ENCODE measurements at regions not wholly inside any gene's neighbourhood (a gene's known extent, or its start where the extent isn't known, plus 50 kb on each side); places are given as distances from the start of the nearest gene placed in this dataset.

DNA sequence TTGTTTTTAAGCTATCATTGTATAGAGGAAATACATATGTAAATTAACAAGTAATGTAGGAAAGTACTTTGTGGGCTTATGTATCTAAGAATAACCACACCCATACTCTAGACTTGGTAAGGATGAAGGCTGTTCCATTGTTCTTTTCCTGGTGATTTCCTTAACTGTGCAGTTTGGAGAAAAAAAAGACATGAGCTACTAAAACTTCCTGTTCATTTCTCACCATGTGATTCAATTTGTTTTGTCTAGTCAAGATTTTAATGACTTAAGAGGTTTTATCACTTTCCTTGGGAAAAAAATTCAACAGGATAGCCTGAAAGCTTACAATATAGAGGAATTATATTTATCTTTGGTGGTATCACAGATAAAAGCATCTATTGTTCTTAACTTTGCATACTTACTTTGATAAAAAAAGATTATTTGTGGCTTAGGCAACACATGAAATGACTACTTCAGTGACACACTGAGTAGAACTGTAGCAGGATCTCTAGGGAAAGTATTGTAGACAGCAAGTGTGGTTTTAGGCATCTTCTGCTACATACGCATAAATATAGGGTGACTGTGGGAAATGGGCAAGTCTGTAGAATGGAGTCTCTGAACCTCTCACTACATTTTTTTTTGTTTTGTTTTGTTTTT lies 80.3 kb downstream of the GJA1 start:
- TF ChIP-seq, protein P1, sequence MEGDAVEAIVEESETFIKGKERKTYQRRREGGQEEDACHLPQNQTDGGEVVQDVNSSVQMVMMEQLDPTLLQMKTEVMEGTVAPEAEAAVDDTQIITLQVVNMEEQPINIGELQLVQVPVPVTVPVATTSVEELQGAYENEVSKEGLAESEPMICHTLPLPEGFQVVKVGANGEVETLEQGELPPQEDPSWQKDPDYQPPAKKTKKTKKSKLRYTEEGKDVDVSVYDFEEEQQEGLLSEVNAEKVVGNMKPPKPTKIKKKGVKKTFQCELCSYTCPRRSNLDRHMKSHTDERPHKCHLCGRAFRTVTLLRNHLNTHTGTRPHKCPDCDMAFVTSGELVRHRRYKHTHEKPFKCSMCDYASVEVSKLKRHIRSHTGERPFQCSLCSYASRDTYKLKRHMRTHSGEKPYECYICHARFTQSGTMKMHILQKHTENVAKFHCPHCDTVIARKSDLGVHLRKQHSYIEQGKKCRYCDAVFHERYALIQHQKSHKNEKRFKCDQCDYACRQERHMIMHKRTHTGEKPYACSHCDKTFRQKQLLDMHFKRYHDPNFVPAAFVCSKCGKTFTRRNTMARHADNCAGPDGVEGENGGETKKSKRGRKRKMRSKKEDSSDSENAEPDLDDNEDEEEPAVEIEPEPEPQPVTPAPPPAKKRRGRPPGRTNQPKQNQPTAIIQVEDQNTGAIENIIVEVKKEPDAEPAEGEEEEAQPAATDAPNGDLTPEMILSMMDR (conservative IDR thresholded peaks at IDR 0.05; ENCODE audit: low read depth): no peak
- ChIA-PET POLR2A (ENCODE audit: low non-redundant PET) (no interaction called here), CTCF (no interaction called here)
- no peak for DNase-seq (ENCODE audit: low spot score)
- H3K27ac ChIP-seq: no peak overlapping the region

DNA sequence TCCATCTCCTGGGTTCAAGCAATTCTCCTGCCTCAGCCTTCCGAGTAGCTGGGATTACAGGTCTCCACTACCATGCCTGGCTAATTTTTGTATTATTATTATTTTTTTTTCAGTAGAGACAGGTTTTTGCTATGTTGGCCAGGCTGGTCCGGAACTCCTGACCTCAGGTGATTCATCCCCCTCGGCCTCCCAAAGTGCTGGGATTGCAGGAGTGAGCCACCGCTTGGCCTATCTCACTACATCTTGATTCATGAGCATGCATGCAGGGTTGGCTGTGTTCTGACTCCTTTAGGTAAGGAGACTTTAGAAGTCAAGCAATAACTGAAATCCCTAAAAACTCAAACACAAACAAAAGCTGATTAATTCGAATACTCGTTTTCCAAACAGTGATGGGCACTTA lies 80.9 kb downstream of the GJA1 start:
- TF ChIP-seq, protein P1 (conservative IDR thresholded peaks at IDR 0.05; ENCODE audit: low read depth): no peak
- DNase-seq (ENCODE audit: low spot score): no peak
- no peak overlapping the region for H3K27ac ChIP-seq
- CTCF ChIA-PET: no interaction called here
- POLR2A ChIA-PET (ENCODE audit: low non-redundant PET): no interaction called here

DNA sequence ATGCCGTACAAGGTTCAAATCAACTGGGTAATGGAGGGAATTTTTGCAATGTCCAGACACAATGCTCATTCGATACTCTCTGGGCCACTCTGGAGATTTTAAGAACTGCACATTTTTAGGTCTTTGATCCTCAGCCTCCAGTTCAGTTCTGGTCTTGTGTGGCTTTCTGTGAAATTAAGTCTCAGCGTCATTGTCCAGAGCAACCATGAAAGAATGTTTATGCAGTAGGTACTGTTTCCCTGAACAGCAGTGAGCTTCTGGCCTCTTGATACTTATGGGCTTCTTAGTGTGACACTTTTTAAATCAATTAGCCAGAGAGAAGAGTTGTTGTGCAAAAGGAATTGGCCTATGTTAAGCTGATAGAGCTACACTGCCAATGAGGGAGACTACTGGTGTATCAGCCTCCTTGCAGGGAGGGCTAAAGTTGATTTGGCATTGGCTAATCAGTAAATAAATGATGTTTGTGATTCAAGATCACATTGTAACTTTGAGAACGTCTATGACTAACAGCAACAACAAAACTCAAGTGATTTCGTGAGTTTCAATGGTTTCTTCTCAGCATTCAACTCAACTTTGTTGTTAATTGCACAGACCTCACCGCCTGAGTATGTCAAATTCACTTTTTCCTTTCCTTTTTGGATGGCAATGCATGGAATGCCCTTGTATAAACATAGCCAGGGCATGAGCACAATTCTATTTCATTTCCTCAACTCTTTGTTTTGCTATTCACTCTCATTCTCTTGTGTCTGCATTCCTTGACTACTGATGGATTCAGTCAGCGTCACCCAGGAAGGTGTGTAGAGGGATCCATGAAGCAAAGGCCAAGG lies 85.1 kb downstream of the GJA1 start:
- ChIA-PET CTCF (no interaction called here), POLR2A (ENCODE audit: low non-redundant PET) (no interaction called here)
- TF ChIP-seq, protein P1 (conservative IDR thresholded peaks at IDR 0.05; ENCODE audit: low read depth): no peak

DNA sequence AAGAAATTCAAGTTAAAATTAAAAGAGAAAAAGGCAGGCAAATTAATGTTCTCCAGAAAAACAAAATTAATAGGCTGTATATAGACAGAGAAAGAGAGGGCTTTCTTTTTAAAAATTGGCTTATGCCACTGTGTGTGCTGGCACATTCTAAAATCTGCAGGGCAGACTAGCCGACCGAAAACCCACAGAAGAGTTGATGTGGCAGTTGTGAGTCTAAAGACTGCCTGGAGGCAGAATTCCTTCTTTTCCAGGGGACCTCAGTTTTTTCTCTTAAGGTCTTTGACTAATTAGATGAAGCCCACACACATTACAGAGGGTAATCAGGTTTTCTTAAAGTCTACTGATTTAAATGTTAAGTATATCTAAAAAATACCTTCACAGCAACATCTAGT lies 85.7 kb downstream of the GJA1 start:
- H3K27ac ChIP-seq: no peak overlapping the region
- TF ChIP-seq, protein P1 (conservative IDR thresholded peaks at IDR 0.05; ENCODE audit: low read depth): no peak
- ChIA-PET POLR2A (ENCODE audit: low non-redundant PET) (no interaction called here), CTCF (no interaction called here)
- DNase-seq (ENCODE audit: low spot score): no peak

More for the DNA sequence above, 85.1 kb downstream of the GJA1 start:
- no peak overlapping the region for H3K27ac ChIP-seq
- DNase-seq (ENCODE audit: low spot score): no peak

DNA sequence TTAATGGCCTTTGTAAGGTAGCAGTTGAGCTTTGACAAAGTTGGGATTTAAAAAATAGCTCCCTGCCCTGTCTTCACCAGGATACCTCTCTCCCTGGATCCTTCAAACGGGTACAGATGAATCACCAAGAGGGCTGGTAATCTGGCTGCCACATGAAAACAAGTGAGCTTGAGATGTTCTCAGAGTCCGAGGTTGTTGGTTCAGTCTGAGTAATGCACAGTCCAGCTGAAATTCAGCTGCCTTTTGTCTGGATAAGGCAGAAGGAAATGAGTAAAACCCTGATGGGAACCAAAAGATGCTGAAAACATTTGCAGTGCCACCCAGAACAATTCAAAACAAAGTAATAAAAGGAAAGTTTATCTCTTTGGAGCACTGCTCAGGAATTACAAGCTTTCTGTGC lies 86.8 kb downstream of the GJA1 start:
- CTCF ChIA-PET: no interaction called here
- POLR2A ChIA-PET (ENCODE audit: low non-redundant PET): no interaction called here
- TF ChIP-seq, protein P1 (conservative IDR thresholded peaks at IDR 0.05; ENCODE audit: low read depth): no peak
- no peak overlapping the region for H3K27ac ChIP-seq
- peak; percentile 54 for DNase-seq (ENCODE audit: low spot score)

DNA sequence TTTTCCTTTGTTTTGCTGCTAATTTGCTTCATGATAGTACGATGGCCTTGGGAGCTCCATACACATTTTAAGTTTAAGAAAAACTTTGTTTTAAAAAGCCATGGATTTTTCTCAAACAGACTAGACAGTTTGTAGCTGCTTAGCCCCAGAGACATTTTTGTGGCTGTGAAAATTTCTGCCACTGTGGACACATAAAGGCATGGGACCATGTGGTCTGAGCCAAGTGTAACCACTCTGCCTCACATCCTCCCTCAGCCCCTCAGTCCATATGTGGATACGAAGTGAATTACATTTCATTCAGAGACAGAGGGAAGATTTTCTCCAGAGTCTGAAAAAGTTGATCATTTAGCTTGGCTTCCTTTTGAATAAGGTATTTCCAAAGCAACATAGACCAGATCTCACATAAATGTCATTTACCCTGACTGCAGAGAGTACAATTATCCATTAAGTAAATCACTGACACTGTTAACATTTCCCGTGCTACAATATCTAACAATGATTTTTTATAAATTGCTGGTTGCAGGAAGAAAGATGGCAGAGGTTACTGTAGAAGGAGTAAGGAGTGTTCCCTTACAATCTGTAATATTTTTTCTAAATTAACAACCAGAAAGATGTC lies 87.4 kb downstream of the GJA1 start:
- TF ChIP-seq, protein P1 (conservative IDR thresholded peaks at IDR 0.05; ENCODE audit: low read depth): no peak
- H3K27ac ChIP-seq: no peak overlapping the region
- CTCF ChIA-PET: no interaction called here

More for the DNA sequence above, 87.4 kb downstream of the GJA1 start:
- DNase-seq (ENCODE audit: low spot score): no peak
- POLR2A ChIA-PET (ENCODE audit: low non-redundant PET): no interaction called here

All from RWPE1 (cell line).